ENCODE measurements at regions not wholly inside any gene's neighbourhood (a gene's known extent, or its start where the extent isn't known, plus 50 kb on each side); places are given as distances from the start of the nearest gene placed in this dataset.

DNA sequence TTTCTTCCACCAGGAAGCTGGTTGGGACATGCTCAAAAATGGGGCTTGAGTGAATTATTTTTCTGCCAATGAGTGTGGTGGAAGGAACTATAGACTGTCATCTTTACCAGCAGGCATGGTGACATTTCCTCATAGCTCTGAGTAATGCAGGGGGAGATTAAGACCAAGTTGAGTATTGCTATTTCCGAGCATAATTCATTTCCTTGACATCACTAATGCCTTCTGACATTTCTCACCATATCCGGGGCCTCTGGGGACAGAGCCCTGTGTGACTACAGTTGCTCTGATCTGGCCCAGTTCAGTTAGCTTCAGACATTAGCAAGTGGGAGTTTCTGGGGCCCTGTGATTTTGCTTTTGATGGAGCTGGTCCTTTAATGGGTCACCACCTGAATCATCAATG, 410.4 kb downstream of the MEIS1 start:
- TF ChIP-seq, protein P1, sequence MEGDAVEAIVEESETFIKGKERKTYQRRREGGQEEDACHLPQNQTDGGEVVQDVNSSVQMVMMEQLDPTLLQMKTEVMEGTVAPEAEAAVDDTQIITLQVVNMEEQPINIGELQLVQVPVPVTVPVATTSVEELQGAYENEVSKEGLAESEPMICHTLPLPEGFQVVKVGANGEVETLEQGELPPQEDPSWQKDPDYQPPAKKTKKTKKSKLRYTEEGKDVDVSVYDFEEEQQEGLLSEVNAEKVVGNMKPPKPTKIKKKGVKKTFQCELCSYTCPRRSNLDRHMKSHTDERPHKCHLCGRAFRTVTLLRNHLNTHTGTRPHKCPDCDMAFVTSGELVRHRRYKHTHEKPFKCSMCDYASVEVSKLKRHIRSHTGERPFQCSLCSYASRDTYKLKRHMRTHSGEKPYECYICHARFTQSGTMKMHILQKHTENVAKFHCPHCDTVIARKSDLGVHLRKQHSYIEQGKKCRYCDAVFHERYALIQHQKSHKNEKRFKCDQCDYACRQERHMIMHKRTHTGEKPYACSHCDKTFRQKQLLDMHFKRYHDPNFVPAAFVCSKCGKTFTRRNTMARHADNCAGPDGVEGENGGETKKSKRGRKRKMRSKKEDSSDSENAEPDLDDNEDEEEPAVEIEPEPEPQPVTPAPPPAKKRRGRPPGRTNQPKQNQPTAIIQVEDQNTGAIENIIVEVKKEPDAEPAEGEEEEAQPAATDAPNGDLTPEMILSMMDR (IDR thresholded peaks at IDR 0.05; ENCODE audit: poor library complexity, severe bottlenecking): no peak
- TF ChIP-seq EZH2 (IDR thresholded peaks at IDR 0.05; ENCODE audit: borderline replicate concordance, insufficient read depth, low read length, poor library complexity, severe bottlenecking) (no peak), TAF1 (IDR thresholded peaks at IDR 0.05; ENCODE audit: low read depth) (no peak)
